Vagina (tissue), 2 donors: ENCODE measurements at regions not wholly inside any gene's neighbourhood (a gene's known extent, or its start where the extent isn't known, plus 50 kb on each side); places are given as distances from the start of the nearest gene placed in this dataset.

Experiments used
- DNase-seq, 2 donors: peaks; one replicate each; pipeline ENCODE4 v3.0.0-alpha.2; 2017; ENCODE audit errors: extremely low spot score in 2 of 2
- H3K27ac ChIP-seq: fragments of 200-600 bp; sonication (generic); one replicate; pipeline ENCODE4 v1.5.1; 2019
- H3K27me3 ChIP-seq: fragments of 200-600 bp; sonication (generic); one replicate; pipeline ENCODE4 v1.5.1; 2019
- H3K36me3 ChIP-seq, 2 donors: fragments of 200-600 bp; sonication (generic); one replicate each; pipeline ENCODE4 v1.5.1; 2017 to 2019
- H3K4me1 ChIP-seq: fragments of 200-600 bp; sonication (generic); one replicate; pipeline ENCODE4 v1.5.1; 2019
- H3K4me3 ChIP-seq, 2 donors: fragments of 200-600 bp; sonication (generic); 1 replicate in 1 of 2; 2 replicates in 1 of 2; pipeline ENCODE4 v1.5.1; 2016 to 2019
- H3K9me3 ChIP-seq: fragments of 200-600 bp; sonication (generic); one replicate; pipeline ENCODE4 v1.5.1; 2019
- POLR2A ChIP-seq, 2 donors: fragments of 450-650 bp; IDR thresholded peaks; one replicate each; pipeline ENCODE4 v1.6.1; 2017; ENCODE audit warnings: antibody characterized with exemption in 2 of 2, mild to moderate bottlenecking in 2 of 2, moderate library complexity in 2 of 2
- POLR2AphosphoS5 ChIP-seq, 2 donors: sonication (generic); formaldehyde crosslinking; IDR thresholded peaks; one replicate each; pipeline ENCODE4 v1.9.0; 2017; ENCODE audit warnings: antibody characterized with exemption in 2 of 2, mild to moderate bottlenecking in 2 of 2, low read depth in 1 of 2; ENCODE audit not compliant: insufficient read depth in 1 of 2
- intact Hi-C: fragments of 100-400 bp; cut with DNase I; formaldehyde crosslinking; loops from one replicate; pipeline ENCODE4 v1.15.1; 2023
- TF ChIP-seq, protein P1 (sequence below), 3 experiments: fragments of 450-650 bp in 2 of 3; fragments of 200-600 bp in 1 of 3; sonication (generic) in 1 of 3; IDR thresholded peaks; one replicate each; pipeline ENCODE4 v1.5.1; 2017 to 2019; ENCODE audit warnings: antibody characterized with exemption in 3 of 3, mild to moderate bottlenecking in 2 of 3, moderate library complexity in 2 of 3

DNA sequence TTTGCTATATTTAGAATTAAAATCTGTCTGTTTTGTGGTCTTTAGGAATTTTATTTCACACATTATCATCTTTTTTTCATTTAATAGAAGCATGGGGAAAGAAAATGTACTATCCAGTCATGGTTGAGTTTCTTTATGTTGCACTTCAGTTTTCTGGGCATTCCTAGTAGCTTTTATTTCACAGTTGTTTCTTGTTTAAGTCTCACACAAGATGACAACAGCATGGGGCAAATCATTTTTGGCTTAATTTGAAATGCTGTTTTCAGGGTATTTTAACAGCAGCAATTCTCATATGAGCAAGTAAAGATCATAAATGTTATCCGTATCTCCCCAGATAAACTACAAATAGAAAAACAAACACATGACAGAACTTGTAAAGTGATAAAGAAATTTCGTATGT, 1600.2 kb downstream of the PCDH9 start:
- no peak for TF ChIP-seq POLR2A (IDR thresholded peaks at IDR 0.05)
- TF ChIP-seq POLR2AphosphoS5 (IDR thresholded peaks at IDR 0.05; ENCODE audit: insufficient read depth in 1 of 2, low read depth in 1 of 2) = no peak
- TF ChIP-seq, protein P1, sequence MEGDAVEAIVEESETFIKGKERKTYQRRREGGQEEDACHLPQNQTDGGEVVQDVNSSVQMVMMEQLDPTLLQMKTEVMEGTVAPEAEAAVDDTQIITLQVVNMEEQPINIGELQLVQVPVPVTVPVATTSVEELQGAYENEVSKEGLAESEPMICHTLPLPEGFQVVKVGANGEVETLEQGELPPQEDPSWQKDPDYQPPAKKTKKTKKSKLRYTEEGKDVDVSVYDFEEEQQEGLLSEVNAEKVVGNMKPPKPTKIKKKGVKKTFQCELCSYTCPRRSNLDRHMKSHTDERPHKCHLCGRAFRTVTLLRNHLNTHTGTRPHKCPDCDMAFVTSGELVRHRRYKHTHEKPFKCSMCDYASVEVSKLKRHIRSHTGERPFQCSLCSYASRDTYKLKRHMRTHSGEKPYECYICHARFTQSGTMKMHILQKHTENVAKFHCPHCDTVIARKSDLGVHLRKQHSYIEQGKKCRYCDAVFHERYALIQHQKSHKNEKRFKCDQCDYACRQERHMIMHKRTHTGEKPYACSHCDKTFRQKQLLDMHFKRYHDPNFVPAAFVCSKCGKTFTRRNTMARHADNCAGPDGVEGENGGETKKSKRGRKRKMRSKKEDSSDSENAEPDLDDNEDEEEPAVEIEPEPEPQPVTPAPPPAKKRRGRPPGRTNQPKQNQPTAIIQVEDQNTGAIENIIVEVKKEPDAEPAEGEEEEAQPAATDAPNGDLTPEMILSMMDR (IDR thresholded peaks at IDR 0.05) = no peak
- Histone ChIP-seq H3K4me1 (no peaks in the 10 kb centered on the region), H3K27me3 (no peaks in the 10 kb centered on the region), H3K27ac (no peak overlapping the region), H3K9me3 (no peaks in the 10 kb centered on the region), H3K4me3 (no peak overlapping the region), H3K36me3 (no peaks in the 10 kb centered on the region)
- intact Hi-C loops = no loop called here
- DNase-seq = no peak

DNA sequence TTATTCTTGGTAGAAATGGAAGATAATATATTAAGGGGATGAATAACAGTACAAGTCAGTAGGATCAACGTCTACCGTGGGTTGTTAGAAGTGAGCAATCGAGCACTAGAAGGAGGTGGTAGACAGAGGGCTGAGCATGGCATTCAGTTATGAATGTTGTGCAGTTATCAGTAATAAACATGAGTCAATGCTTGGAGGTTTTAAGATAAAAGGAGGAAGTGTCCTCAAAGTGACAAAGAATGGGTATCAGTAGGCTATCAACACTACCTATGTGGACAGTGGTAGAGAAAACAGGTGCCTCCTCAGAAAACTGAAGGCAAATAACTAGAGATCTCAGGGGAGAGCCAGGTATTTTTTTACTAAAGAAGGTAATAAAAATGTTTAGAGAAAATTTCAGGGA, 1607.0 kb downstream of the PCDH9 start:
- DNase-seq = no peak
- Histone ChIP-seq H3K9me3 (no peaks in the 10 kb centered on the region), H3K27me3 (no peaks in the 10 kb centered on the region), H3K27ac (no peak overlapping the region), H3K36me3 (no peaks in the 10 kb centered on the region), H3K4me1 (no peaks in the 10 kb centered on the region), H3K4me3 (no peak overlapping the region)
- TF ChIP-seq, protein P1 (IDR thresholded peaks at IDR 0.05) = no peak
- TF ChIP-seq POLR2A (IDR thresholded peaks at IDR 0.05) = no peak
- no peak for TF ChIP-seq POLR2AphosphoS5 (IDR thresholded peaks at IDR 0.05; ENCODE audit: insufficient read depth in 1 of 2, low read depth in 1 of 2)
- intact Hi-C loops = no loop called here

DNA sequence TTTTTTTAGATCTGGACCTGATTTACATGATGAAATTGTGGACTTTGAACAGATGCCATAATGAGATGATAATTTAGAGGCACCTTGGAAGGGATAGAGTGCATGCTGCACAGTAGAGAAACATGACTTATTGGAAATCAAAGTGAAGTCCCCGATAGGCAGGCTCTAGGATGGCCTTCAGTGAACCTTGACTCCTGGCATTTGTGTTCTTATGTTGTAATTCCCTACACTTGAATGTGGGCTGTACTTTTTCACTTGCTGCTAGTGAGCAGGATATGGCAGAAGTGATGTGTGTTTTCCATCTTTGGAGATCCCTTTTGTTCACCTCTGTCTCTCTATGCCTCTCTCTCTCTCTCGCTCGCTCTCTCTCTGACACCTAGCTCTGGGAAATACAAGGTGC, 1614.6 kb downstream of the PCDH9 start:
- DNase-seq = no peak
- no peak overlapping the region for H3K27ac ChIP-seq
- no peak overlapping the region for H3K4me3 ChIP-seq
- intact Hi-C loops = no loop called here
- no peaks in the 10 kb centered on the region for H3K4me1 ChIP-seq
- no peaks in the 10 kb centered on the region for H3K27me3 ChIP-seq
- no peaks in the 10 kb centered on the region for H3K9me3 ChIP-seq
- TF ChIP-seq, protein P1 (IDR thresholded peaks at IDR 0.05) = no peak
- TF ChIP-seq POLR2AphosphoS5 (IDR thresholded peaks at IDR 0.05; ENCODE audit: insufficient read depth in 1 of 2, low read depth in 1 of 2) (no peak), POLR2A (IDR thresholded peaks at IDR 0.05) (no peak)
- H3K36me3 ChIP-seq = no peaks in the 10 kb centered on the region

- Histone ChIP-seq H3K27me3 (no peaks in the 10 kb centered on the region), H3K9me3 (no peaks in the 10 kb centered on the region), H3K4me1 (no peaks in the 10 kb centered on the region), H3K36me3 (no peaks in the 10 kb centered on the region), H3K4me3 (no peak overlapping the region), H3K27ac (no peak overlapping the region)
- DNase-seq = no peak
- no peak for TF ChIP-seq POLR2A (IDR thresholded peaks at IDR 0.05)
- intact Hi-C loops = no loop called here
These were observed 1617.1 kb downstream of the PCDH9 start for GRCh38 chr13:65613004-65613403.

GRCh38 chr13:65609350-65609749, 1620.8 kb downstream of the PCDH9 start:
- Histone ChIP-seq H3K4me1 (no peaks in the 10 kb centered on the region), H3K36me3 (no peaks in the 10 kb centered on the region), H3K27me3 (no peaks in the 10 kb centered on the region), H3K4me3 (no peak overlapping the region), H3K9me3 (no peaks in the 10 kb centered on the region), H3K27ac (no peak overlapping the region)
- TF ChIP-seq, protein P1 (IDR thresholded peaks at IDR 0.05) = no peak
- TF ChIP-seq POLR2AphosphoS5 (IDR thresholded peaks at IDR 0.05; ENCODE audit: insufficient read depth in 1 of 2, low read depth in 1 of 2) (no peak), POLR2A (IDR thresholded peaks at IDR 0.05) (no peak)
- intact Hi-C loops = no loop called here
- DNase-seq = no peak

GRCh38 chr13:65606622-65607021, 1623.5 kb downstream of the PCDH9 start:
- intact Hi-C loops = no loop called here

More at GRCh38 chr13:65606622-65607021, 1623.5 kb downstream of the PCDH9 start:
- Histone ChIP-seq H3K27me3 (no peaks in the 10 kb centered on the region), H3K9me3 (no peaks in the 10 kb centered on the region), H3K36me3 (no peaks in the 10 kb centered on the region), H3K4me1 (no peaks in the 10 kb centered on the region), H3K27ac (no peak overlapping the region), H3K4me3 (no peak overlapping the region)
- no peak for TF ChIP-seq POLR2AphosphoS5 (IDR thresholded peaks at IDR 0.05; ENCODE audit: insufficient read depth in 1 of 2, low read depth in 1 of 2)
- no peak for DNase-seq
